ENCODE measurements at regions not wholly inside any gene's neighbourhood (a gene's known extent, or its start where the extent isn't known, plus 50 kb on each side); places are given as distances from the start of the nearest gene placed in this dataset.

- intact Hi-C loops (cut with DNase I, micrococcal nuclease) = no loop called here
- no peak for ATAC-seq
- DNase-seq = no peak
These were observed 198.2 kb upstream of the LDB2 start for GRCh38 chr4:17096692-17097091.

DNA sequence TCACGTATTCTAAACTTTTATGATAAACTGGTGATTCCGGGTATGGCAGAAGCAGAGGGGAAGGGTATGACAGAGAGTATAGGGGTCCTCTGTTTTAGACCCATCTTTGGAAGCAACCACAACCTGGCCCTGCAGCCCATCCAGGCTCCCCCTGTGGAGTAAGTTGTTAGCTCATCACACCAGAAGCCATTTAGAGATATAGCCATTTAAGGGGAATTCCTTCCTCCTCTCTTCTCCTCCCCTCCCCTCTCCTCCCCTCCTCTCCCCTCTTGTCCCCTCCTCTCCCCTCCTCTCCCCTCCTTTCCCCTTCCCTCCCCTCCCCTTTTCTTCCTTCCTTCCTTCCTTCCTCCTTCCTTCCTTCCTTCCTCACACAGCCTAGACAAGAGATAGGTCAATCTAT lies 197.3 kb upstream of the LDB2 start:
- intact Hi-C loops (cut with DNase I, micrococcal nuclease) = no loop called here
- ATAC-seq (no peak), DNase-seq (no peak)

DNA sequence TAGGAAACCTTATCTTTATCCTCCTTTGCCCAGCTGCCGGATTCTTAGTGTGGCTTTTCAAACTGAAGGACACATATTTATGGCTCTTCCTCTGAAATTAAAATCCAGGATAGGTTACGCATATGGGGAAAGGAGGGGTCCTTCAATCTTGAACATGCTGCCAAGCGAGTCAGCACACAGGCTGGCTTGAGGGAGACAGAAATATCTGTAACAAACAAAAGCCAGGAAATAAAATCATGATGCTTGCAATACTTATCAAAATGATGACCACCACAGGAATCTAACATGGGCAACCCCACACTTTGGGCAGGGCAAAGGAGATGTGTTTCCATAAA lies 196.4 kb upstream of the LDB2 start:
- intact Hi-C loops (cut with DNase I, micrococcal nuclease) = no loop called here
- no peak for ATAC-seq
- DNase-seq = no peak

- intact Hi-C loops (cut with DNase I, micrococcal nuclease) = no loop called here
- DNase-seq = no peak
- ATAC-seq = no peak
These were observed 195.9 kb upstream of the LDB2 start for GRCh38 chr4:17094159-17094875.

- no peak for DNase-seq
- ATAC-seq = no peak
- intact Hi-C loops (cut with DNase I, micrococcal nuclease) = no loop called here
These were observed 195.0 kb upstream of the LDB2 start for GRCh38 chr4:17093481-17093880.

DNA sequence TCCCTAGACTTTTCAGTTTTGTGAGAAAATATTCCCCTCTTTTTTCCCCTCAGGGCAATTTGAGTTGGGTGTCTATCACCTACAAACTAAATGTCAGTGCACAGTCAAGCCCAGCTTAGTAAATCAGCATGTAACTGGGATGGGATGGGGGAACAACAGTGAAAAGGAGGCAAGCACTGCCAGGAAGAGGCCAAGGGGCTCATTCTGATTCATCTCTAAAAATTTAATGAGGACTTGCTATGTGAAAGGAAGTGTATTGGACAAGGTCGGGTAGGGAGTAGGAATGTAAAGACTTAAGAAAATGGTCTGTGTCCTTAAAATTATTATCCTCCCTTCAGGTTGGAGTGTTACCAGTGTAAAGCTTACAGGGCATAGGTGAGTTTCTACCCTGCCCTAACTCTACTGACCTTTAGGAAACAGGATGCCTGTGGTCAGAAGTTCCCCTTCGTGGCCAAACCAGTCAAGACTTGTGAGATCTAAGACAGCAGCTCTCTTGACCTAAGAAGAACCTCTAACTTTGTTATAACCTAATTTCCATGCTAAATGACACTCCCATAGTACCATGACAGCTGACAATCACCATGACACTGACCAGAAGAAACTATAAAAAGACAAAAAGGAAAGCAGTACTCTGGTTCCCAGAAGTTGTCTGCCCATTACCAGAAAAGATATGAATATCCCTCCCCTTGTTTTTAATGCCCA lies 194.4 kb upstream of the LDB2 start:
- no peak for ATAC-seq
- no peak for DNase-seq
- intact Hi-C loops (cut with DNase I, micrococcal nuclease) = no loop called here

DNA sequence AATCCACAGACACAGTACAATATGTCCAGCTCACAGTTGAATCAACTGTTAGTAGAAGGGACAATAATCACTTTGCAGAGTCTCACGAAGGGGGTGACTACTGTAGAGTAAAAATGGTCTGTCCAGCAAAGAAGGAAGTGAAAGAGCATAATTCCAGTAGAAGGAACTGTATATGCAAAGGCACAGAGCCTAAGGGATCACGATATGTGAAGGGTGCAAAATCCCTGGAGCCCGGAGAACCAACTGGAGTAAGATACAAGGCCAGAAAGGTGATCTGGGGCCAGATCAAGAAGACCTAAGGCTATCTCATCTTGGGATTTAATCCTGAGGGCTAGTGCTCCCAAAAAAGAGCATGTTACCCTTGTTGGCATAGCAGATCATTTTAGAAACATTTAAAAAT lies 192.7 kb upstream of the LDB2 start:
- intact Hi-C loops (cut with DNase I, micrococcal nuclease) = no loop called here
- DNase-seq = no peak
- no peak for ATAC-seq

GRCh38 chr4:17090063-17090462 lies 191.6 kb upstream of the LDB2 start:
- DNase-seq = no peak
- no peak for ATAC-seq
- intact Hi-C loops (cut with DNase I, micrococcal nuclease) = no loop called here

DNA sequence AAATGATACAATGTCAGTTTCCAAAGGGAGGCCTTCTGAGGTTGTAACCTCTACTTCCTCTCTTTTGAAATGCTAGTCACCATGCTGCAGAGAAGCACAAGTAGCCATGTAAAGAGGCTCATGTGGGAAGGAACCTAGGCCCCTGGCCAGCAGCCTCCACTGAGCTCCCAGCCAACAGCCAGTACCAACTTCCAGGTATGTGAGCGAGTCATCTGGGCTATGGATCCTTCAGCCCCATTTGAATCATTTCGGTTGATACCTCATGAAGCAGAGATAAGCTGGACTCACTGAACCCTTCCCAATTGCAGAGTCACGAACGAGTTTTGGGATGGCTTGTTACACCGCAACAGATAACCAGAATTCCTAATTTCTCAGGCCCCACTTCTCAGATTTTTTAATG lies 187.0 kb upstream of the LDB2 start:
- intact Hi-C loops (cut with DNase I, micrococcal nuclease) = no loop called here
- DNase-seq (no peak), ATAC-seq (no peak)

DNA sequence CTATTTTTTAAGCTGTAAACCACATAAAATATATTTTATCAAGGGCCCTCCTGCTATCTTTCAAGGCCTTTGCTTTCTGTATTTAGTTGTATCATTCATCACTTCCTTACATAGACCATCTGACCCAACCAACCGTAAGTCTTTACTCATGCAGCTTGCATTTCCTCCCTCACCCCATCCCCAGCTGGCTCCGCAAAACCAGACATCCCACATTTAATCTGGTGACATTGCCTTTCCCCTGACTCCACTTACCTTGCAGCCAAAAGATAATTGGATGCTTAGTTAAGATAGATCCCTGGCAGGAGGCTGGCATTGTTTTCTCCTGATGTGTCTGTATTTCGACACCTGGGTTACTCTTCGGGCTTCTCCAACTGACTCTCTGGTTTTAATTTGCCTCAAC lies 183.7 kb upstream of the LDB2 start:
- ATAC-seq = no peak

DNA sequence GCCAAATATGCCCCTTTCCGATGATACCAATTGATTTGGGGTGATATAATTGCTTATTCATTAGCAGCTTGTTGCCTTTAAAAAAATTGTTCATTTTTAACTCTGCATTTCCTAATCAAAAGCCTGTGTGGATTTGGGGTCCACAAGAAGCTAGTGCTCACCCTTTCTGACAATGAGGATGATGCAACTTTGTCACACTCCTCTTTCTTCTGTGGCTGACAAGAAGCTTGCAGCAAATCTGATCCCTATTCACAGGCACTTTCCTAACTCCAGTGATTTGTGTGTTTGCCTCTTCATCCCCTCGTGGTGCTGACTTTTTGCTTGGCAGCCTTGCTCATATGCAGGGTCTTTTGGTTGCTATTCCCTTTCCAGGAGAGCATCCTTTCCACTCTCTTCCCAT lies 182.7 kb upstream of the LDB2 start:
- ATAC-seq = no peak
- DNase-seq = no peak
- intact Hi-C loops (cut with DNase I, micrococcal nuclease) = no loop called here

More for the DNA sequence above, 183.7 kb upstream of the LDB2 start:
- no peak for DNase-seq
- intact Hi-C loops (cut with DNase I, micrococcal nuclease) = no loop called here

GRCh38 chr4:17077105-17077504 lies 178.7 kb upstream of the LDB2 start:
- no peak for ATAC-seq
- intact Hi-C loops (cut with DNase I, micrococcal nuclease) = no loop called here

DNA sequence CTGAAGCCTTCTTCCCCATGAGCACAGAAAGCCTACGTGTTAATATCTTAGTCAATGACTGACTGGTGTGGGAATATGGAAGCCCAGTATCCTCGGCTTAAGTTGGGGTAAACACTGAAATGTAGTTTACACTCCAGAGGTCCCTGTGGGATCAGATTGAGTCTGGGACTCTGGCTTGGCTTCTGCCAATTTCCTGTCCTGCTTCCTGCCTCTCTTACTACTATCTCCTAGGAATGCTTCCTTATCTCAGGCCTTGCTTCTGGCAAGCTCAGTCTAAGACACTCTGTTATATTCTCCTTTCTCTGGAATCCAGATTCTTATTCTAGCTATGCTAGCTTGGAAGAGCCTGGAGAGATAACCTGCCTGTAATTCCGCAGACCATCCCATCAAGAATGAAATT lies 174.0 kb upstream of the LDB2 start:
- DNase-seq = no peak
- ATAC-seq = no peak
- intact Hi-C loops (cut with DNase I, micrococcal nuclease) = no loop called here

More at GRCh38 chr4:17077105-17077504, 178.7 kb upstream of the LDB2 start:
- DNase-seq = no peak

DNA sequence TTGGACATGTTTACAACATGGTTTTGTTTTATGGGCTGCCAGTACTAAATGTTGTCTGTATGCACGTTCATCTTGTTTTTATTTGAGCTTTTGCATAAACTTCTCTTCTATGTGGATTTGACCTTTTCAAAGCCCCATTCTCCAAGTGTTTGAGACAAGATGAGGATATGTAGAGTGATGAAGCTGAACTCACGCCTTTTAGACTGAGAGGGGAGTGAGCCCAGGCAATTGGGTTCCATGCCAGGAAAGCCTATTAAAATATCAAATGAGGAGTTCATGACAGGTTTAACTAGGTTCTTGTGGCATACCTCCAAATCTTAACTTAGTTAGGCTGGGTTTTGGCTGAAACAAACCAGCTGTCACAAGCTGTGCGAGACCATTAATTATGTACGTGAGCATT lies 170.4 kb upstream of the LDB2 start:
- intact Hi-C loops (cut with DNase I, micrococcal nuclease) = no loop called here
- DNase-seq (no peak), ATAC-seq (no peak)

DNA sequence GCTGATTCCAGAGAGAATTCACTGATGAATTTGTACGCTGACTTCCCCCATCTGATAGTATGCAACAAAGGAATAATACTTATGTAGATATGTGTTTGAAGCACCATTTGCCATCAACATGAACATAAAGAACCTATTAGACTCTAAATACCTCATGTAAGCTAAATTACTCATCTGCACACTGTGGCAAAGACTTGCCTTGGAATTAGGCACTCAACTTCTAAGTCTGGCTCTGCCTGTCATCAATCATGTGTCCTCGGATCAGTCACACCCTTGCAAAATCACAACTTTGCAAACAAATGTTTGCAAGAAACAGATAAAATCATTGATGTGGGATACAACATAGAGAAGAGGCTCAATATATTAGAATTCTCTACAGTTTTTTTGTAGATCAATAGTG lies 169.9 kb upstream of the LDB2 start:
- DNase-seq (no peak), ATAC-seq (no peak)
- intact Hi-C loops (cut with DNase I, micrococcal nuclease) = no loop called here

GRCh38 chr4:17066972-17067371 lies 168.5 kb upstream of the LDB2 start:
- no peak for DNase-seq
- intact Hi-C loops (cut with DNase I, micrococcal nuclease) = no loop called here
- no peak for ATAC-seq

DNA sequence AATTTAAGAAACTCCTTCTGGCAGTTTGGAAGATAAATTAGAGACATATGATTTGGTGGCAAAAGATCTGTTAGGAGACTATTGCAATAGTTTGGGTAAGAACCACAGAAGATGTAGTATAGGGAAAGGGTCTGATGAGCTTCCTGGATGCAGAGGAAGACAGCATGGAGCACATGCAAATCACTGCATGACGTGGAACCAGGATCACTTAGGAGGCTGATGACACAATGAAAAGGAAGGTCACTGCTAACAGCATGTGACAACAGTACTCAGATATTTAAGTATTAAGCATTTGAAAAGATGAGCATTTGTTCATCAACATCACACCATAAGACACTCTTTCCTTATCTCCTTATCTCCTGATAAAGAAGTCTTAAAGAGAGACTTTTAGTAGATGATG lies 167.8 kb upstream of the LDB2 start:
- ATAC-seq = no peak
- intact Hi-C loops (cut with DNase I, micrococcal nuclease) = no loop called here
- no peak for DNase-seq

DNA sequence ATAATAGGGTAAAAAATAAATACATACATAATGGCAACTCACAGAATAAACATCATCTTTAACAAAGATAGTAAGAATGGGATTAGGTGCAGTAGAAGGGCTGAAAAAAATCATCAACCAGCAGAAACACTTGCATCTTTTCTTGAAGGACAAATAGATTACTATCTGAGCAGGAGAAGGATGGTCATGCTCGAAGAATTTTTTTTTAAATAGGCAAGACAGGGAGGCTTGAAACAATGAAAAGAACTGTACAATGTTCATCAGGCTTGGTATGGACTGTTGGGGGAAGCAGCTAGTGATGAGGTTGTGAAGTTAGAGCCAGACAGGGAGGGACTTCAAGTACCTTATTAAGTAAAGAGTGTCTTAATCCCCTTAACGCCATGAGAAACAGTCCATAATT lies 167.4 kb upstream of the LDB2 start:
- ATAC-seq (no peak), DNase-seq (no peak)
- intact Hi-C loops (cut with DNase I, micrococcal nuclease) = no loop called here

- no peak for DNase-seq
- intact Hi-C loops (cut with DNase I, micrococcal nuclease) = no loop called here
- no peak for ATAC-seq
These were observed 166.5 kb upstream of the LDB2 start for GRCh38 chr4:17064959-17065358.

- ATAC-seq = no peak
- DNase-seq = no peak
- intact Hi-C loops (cut with DNase I, micrococcal nuclease) = no loop called here
These were observed 165.4 kb upstream of the LDB2 start for GRCh38 chr4:17063888-17064287.

DNA sequence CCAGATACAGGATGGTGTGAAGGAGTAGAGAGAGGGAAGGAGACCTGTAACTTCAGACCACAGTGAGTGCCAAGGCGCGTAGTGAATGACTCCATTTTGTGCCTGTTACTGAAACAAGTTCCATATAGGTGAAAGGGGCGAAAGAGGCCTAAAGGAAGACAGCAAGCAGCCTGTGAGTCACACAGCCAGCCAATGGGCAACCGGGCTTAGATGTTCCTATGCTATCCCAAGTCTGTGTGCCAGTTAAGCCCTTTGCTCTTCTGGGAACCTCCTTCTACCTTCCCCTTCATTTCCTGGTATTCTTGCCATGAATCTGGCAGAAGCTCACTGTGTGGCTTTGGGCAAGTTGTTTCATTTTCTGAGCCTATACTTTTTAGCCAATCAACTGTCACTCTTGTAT lies 161.8 kb upstream of the LDB2 start:
- intact Hi-C loops (cut with DNase I, micrococcal nuclease) = no loop called here
- ATAC-seq (no peak), DNase-seq (no peak)

Data from left colon (tissue), 2 donors.